ENCODE measurements at regions not wholly inside any gene's neighbourhood (a gene's known extent, or its start where the extent isn't known, plus 50 kb on each side); places are given as distances from the start of the nearest gene placed in this dataset.

DNA sequence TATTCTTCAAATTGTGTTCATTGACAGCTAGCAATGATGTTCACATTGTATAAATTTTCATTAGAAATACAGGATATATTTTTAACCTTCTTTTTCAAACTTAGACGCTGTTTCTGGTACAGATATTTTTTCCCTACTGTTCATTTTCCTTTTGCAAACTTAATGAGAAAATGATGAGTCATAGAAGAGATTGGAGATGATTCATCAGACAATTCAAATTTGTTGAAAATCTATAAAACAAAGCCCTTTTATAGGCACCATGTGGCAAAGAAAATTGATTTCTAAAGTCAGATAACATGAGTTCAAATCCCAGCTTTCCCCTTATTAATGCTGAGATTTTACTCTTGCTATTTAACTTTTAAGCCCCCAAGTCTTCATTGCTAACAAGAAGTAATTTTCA lies 728.8 kb upstream of the DDX18 start:
- no peak for FAIRE-seq

DNA sequence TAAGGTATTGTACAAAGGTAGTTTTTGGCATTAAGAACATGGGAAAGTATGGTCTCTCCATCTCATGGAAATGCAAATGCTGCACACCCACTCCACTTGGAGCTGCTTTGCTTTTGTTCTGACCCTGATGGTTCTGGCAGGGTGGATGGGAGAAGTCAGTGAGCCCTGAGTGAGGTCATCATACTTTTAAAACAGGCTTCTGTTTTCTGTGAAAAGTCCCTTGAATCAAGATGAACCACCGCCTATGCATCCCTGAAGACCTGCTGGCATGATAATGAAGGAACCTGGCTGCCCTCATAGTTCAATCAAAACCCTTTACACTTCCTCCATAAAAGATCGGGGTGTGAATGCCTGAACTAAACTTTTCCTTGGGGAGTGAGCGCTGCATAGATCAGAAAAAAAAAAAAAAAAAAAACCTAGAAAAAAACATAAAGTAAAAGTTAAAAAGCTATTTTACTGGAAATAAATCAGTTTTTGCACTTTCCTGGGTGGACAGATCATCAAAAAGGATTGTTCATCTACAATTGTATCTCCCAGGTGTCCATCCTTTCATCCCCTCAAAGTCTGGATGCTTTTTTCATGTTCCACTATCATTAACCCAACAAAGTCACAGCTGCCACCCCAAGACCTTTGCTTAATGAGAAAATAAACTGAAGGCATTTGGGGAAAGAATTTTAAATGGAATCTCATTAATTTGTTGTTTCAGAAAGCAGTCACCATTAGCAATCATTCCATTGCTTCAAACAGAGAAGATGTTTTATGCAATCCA lies 728.1 kb upstream of the DDX18 start:
- FAIRE-seq, result no peak

DNA sequence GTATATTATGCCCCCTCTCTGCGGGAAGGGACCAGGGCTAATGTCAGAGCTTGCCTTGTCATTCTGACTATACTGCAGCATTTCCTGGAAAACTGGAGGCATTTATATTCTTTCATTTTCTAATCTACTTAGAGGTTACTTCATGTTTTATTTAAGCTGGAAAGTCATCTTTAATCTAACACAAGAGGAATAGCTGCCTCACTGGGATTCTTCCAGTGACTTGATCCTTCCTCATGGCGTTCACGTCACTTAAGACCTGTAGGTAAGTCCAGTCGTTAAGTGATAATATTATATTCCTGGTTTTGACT lies 727.6 kb upstream of the DDX18 start:
- no peak for FAIRE-seq

DNA sequence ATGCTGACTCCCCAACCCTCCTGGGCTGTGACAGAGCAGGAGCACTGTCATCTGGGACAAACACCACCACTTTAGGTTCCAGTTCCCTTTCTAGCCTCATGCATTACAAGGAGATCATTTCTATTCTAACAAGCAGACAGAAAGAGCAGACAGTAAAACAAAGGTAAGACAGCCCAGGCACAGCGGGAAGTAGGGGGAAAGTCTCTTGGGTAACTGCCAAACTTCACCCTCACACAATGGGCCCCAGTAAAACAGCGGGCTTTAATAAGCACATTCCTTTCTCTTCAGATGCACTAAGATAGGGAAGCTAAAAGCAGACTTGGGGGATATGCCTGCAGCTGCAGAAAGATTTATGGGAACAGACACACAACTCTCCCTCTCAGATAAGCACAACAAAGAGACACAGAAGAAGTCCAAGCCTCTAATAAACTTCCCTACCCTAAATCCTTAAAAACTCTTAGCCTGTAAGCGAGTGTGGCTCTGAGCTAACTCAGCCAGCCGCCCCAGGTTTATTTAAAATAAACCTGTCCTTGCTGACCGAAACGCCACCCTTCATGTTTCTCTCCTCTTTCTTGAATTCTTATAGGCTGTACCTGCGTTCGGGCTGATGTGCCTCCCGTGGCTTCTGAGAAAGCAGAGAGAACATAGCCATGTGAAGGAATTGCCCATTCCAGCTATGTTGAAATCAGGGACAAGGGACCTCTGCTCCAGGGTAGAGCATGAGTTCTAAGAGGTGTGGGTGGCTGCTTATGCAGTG lies 726.8 kb upstream of the DDX18 start:
- no peak for FAIRE-seq

DNA sequence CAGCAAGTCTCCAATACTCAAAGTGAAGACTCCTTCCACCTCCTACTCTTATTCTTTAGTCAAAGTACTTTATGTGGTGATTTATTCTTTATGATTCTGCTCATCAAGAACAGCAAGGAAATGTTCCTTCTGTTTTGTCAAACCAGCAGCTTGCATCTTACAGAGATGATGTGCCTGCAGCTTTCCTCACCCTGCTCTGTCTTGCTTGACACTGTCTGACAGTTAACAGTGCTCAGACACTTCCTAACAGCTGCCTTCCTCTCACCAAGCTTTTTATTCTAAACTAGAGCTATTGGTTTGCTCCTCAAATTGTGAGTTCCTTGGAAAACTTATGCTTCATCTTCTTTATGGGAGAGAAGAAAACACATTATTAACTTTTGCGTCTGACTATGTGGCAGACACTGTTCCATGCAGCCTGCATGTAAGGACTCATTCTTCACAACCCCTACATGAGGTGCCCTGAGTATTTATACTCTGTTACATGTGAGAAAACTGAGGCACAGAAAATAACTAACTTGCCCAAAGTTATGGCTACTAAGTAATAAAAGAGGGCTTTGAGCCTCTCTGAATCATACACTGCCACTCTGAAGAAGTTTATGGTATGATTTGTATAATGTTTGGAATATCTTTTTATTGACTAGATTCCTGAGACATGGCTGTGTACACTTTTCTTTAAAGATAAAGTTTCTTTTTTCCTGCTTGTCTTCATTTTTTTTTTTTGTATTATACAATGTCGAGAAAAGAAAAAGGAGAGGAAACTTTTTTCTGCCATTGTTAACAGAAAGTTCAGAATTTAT lies 723.3 kb upstream of the DDX18 start:
- no peak for FAIRE-seq

DNA sequence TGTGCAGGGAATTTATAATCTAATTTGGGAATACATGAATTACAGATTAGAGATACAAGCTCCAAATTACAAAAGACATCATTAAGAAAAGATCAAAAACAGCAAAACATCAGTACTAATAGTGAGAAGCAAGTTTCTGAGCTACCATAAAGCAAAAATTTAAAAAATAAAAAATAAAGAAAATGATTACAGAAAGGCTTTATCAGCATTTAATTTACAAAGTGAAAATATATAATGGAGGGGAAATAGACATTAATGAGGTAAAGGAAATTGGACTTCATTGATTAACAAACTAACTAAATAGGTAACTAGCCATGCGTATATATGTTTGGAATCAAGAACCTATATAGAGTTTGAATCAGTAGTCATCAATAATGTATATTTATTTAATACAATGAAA lies 712.9 kb upstream of the DDX18 start:
- FAIRE-seq, result no peak

DNA sequence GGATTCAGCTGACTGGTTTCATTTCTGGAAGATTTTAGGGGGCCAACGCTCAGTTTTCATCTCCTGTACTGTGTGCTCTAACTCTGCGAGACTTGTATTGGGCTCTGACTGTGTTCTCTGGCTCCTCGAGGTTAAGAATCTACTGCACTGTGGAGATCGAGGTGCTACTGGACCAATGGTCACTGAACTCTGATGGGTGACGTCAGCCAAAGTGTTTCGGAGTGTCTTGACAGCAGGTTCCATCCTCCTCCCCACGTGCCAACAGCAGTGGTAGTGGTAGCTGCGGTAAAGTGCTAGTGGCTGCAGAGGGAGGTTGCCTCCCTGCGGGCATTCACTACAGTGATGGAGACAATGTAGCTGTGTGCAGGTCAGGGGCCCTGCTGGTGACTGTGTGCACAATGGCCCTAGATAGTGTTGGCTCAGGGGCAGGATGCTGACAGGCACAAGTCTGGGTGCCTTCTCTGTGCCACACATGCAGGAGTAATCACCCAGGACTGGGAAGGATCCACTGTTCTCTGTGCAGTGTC lies 705.7 kb upstream of the DDX18 start:
- no peak for FAIRE-seq

DNA sequence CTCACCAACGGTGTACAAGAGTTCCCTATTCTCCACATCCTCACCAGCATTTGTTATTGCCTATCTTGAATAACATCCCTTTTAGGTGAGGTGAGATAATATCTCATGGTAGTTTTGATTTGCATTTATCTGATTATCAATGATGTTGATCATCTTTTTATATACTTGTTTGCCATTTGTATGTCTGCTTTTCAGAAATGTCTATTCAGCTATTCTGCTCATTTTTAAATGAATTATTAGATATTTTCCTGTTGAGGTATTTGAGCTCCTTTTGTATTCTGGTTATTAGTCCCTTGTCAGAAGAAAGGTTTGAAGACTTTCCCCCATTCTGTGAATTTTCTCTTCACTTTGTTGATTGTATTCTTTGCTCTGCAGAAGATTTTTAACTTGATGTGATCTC lies 695.5 kb upstream of the DDX18 start:
- no peak for FAIRE-seq

DNA sequence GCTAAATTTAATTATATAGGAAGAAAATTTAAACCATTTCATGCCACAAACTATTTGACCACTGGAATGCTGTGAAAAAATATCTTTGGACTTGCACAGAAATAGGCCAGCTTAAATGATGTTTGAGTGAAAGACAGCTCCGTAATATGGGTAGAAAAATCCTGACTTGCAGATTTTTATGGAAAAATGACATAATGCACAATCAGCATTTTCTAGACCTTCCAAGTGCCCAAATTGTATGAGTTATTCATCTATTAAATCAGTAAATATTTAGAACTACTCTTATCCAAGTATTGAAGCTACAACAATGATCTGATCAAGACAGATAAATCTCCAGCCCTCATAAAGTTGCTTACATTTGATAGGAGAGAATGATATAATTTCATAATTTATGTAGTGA lies 691.1 kb upstream of the DDX18 start:
- FAIRE-seq, result no peak

DNA sequence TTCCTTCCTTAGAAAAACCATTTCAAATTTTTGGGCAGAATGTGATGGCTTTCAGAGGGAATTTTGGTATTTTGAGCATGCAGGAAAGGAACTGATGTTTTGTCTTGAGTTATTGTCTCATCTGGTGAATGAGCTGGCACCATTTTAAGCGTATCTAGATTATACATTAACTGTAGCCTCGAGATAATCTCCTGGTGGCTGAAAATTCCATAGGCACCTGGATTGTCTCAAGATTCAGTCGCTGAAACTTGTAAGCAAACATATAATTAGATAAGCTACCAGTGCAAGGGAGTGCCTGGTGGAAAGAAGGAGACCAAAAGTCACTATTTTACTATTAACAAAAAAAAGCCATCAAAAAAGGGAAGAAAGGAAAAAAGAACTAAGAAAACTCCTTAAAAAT lies 687.8 kb upstream of the DDX18 start:
- FAIRE-seq, result no peak

DNA sequence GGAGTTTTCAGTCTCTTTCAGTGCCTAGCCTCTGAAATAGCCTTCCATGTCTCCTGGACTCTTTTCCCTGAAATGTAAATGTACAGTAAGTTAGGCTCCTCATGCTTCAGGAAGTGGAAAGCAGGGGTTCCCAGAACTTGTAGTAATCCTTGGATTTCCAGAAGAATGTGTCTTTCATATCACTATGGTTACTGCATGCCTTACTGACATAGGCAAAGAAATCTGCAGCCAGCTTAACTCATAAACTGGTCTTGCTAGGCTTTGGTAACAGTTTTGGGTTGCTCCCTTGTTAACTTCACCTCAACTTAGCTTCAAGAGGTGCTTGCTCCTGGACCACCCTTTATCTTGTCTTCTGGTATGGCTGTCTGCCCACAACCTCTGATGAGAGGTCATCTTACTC lies 686.8 kb upstream of the DDX18 start:
- no peak for FAIRE-seq

DNA sequence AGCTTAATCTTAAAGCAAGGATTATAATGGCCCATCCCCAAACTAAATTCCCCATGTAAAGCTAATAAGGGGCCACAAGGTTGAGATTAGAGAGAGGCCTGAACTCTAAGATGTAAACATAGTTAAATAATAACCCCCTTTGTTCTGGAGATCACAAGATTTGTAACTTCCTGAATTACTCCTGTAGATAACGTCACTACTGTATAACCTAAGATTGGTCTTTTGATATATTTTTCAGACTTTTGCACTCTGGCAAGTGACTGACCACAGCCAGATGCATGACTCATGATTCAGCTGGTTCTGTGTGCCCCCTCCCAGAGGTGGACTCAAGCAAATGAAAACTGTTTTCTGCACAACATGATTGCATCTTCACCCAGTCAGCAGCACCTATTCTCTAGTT lies 686.0 kb upstream of the DDX18 start:
- FAIRE-seq, result no peak

DNA sequence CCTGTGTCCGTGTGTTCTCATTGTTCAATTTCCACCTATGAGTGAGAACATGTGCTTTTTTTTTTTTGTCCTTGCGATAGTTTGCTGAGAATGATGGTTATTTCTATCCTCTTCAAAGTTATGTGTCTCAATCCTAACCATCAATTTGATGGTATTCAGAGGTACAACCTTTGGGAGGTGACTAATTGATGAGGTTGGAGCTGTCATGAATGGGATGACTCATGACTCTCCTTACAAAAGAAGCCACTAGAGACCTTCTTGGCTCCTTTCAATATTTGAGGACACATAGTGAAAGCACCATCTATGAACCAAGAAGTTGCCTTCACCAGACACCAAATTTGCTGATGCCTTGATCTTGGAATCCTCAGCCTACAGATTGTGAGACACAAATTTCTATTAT lies 677.1 kb upstream of the DDX18 start:
- no peak for FAIRE-seq

DNA sequence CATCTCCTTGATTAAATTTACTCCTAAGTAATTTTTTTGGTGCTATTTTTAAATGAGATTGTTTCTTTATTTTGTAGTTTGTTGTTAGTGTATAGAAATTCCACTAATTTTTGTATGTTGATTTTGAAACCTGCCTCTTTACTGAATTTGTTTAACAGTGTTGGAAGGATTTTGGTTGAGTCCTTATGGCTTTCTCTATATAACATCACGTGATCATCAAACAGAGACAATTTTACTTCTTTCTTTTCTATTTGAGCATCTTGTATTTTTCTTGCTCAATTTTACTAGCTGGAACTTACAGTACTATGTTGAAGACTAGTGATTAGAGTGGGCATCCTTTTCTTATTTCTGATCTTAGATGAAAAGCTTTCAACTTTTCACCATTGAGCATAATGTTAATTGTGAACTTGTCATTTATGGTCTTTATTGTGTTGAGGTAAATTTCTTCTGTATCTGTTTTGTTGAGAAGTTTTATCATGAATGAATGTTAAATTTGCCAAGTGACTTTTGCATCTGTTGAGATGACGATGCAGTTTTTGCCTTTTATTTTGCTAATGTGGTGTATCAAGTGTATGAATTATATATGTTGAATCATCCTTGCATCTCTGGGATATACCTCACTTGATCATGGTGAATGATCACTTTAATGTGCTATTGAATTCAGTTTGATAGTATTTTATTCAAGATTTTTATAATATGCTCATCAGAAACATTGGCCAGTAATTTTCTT lies 645.3 kb upstream of the DDX18 start:
- no peak for FAIRE-seq

DNA sequence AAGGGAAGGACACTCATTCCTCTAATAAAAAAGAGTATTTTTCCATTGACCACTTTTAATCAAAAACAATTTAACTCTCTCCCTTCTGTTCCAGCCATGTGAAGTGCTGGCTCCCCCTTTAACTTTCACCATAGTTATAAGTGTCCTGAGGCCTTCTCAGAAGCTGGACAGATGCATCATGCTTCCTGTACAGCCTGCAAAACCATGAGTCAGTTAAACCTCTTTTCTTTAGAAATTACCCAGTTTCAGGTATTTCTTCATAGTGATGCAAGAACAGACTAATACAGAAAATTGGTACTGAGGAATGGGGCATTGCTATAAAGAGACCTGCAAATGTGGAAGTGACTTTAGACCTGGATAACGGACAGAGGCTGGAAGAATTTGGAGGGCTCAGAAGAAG lies 643.6 kb upstream of the DDX18 start:
- FAIRE-seq, result no peak

DNA sequence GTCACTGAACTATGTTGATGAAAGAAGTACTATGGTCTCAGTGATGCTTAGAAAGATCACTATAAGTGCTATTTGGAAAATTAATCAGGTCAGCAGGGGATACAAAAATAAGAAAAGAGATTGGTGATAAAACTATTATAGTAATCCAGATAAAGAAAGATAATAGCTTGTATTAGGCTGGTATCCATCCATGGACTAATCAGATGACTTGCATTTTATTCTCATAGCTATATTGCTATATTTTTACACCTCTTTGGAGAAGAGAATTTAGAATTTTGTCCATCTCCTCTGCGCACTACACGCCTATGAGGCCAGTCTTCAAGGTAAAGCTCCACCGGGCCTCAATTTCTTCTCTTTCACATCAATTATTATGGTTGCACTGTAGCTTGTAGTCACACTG lies 635.1 kb upstream of the DDX18 start:
- no peak for FAIRE-seq

DNA sequence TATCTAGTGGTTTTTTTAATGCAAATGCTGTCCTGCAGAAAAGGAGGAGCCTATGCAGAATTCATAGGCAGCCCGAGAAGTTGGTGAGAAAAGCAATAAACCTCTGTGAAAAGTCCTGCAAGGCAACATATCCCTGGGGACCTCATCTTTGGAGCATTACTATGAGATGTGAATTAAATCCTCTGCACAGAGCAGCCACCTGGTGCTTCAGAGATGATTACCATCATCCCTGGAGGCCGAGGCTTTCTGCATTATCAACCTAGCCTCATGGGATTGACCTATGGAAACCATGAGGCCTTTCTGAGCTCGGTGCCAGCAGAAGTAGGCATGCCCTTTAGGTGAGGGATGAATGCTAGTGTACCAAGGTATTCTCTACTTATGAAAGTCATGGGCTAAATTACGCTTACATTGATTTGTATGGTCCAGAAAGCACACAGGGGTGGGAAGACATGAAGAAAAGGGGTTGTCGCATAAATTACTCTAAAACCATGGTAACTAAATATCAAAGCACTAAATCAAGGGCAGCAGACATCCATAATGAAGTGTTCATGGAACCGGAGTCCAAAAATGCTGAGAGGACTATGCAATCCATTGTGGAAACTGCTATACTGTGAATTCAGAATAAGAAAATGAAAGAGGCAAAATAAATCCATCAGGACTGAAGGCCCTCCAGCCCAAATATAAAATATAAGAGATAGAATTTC lies 623.5 kb upstream of the DDX18 start:
- FAIRE-seq, result no peak

DNA sequence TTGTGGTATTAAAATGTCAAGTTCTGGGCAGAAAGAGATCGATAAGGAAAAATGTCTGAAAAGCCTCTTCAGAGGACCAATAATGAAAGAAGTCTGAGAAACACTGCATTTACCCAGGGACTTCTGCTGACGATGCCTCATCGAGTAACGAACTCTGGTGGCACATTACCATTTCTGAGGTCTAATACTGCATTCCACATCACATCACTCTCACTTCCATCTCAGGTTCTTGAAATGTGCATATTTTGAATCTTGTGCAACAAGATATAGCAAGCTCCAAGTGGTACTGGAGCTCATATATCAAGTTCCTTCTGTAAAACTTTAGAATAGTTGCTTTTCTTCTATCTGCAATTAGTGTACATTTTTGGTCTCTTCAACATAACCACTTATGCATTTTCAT lies 619.1 kb upstream of the DDX18 start:
- no peak for FAIRE-seq

DNA sequence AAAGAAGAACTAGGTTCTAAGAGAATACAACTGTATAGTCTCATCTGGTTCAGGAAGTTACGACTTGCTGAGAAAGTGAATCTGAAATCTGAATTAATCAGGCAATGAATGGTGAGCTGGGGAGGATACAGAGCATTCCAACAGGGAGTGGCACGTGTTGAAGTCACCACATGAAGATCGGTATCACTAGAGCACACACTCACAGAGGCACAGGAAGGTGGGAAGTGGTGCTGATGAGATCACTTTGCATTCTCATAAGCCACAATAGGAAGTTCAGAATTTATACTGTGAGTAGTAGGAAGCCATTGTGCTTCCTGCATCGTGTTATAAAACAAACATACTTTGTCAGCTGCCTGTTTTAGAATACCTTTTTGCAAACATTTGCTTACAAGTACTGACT lies 615.0 kb upstream of the DDX18 start:
- no peak for FAIRE-seq

DNA sequence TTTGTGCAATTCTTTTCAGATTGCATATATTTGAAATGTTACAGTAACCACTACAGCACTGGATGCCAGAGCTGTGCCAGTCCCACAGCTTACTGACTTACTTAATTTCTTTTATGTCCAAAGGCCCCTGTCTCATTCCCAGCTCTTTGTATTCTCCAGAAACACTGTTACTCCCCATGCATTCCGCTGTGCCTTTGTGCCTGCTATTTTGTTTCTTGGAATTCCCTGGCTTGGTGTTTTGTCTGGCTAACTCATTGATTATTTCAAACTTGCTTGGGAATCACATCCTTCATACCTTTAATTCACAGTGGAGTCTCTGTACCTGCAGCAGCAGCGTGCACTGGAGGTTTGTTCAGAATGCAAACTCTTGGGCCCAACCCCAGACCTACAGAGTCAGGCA lies 601.9 kb upstream of the DDX18 start:
- FAIRE-seq, result no peak

DNA sequence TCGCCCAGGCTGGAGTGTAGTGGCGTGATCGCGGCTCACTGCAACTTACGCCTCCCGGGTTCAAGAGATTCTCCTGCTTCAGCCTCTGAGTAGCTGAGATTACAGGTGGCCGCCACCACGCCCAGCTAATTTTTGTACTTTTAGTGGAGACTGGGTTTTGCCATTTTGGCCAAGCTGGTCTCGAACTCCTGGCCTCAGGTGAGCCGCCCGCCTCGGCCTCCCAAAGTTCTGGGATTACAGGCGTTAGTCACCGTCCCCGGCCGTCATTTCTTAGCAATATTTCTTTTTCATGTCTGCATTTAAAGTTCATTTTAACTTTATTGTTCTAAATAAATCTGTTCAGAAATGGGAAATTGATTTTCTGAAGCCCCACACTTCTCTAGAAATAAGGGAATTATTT lies 597.3 kb upstream of the DDX18 start:
- no peak for FAIRE-seq

DNA sequence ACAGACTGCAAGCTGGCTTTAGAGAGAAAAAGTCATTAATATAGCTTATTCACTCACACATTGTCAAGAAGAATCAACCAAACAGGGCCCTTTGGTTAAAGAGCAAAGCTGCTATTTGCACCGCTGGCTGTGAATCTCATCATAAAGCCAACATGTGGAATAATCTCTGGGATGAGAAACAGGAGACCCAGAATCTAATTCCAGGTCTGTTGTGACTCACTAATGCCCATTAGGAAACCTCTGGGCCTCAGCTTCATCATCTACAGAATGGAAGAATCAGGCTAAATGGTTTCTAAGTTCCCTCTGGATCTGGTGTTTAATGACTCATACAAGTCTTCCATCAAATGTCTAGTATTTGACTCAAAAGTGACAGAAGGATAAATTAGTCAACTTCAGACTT lies 591.7 kb upstream of the DDX18 start:
- no peak for FAIRE-seq

Measured in endometrium (tissue), 2 donors.